ENCODE measurements at regions not wholly inside any gene's neighbourhood (a gene's known extent, or its start where the extent isn't known, plus 50 kb on each side); places are given as distances from the start of the nearest gene placed in this dataset.

DNA sequence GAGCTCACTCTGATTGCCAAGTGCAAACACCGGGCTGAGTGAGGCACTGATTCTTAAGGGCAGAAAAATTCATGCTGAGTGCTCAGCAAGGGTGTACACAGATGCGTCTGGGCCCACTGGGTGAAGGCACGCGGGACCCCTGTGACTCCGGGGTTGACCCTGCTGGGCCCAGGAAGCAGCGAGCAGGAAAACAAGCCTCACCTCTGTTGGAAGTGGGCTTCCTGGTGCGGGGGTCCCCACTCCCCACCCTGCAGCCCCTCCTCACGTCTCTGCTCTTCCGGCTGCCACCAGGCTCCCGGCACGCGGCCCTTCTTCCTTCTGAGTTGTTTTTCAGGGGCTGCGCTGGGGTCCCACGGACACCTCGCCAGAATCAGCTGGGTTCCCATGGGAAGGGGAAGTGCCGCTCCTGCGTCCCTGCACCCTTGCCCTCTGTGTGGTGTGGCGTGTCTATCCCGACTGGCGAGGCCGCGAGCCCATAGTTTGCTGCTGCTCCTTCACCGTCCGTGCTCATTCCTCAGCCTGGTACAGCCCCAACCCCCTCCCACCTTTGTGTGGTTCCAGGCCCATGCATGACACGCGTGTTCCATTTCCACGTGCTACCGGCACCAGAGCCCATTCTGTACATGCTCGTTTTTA is 80.6 kb upstream of the BHLHE23 start:
- no peak for DNase-seq (ENCODE audit: low read depth)

DNA sequence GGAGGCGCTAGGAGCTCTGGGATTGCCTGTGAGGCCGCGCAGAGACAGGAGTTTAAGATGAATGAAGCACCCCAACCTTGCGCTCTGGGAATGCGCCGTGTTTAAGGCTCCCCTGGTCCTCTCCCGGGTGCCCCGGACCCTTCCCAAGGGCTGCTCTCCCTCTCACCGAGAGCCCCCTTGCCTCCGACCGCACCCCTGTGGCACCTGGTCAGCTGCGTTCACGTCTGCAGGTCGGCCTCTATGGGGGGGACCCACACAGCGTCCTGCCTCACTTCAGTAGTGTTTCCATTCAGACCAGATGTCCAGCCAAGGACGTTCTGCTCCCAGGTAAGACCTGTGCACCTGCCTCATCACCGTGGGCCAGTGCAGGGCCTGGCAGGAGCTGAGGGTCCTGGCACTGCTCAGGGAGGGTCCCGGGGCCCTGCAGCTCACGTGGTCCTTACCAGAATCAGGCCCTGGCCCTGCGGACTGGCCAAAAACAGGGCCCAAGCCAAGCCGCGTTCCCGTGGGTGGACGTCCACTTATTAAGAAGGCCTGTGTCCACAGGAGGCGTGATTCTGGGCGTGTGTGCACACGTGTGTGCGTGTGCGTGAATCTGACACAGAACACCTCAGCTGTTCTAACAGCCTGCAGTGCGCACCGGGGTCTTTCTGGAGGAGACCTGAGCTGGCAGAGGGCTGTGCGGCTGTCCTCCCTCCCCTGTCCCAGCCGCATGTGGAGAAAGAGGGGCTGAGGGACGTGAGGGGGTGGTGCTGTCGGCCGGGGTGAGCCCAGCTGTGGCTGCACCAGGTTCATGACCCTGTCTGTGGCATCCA is 79.9 kb upstream of the BHLHE23 start:
- no peak for DNase-seq (ENCODE audit: low read depth)

DNA sequence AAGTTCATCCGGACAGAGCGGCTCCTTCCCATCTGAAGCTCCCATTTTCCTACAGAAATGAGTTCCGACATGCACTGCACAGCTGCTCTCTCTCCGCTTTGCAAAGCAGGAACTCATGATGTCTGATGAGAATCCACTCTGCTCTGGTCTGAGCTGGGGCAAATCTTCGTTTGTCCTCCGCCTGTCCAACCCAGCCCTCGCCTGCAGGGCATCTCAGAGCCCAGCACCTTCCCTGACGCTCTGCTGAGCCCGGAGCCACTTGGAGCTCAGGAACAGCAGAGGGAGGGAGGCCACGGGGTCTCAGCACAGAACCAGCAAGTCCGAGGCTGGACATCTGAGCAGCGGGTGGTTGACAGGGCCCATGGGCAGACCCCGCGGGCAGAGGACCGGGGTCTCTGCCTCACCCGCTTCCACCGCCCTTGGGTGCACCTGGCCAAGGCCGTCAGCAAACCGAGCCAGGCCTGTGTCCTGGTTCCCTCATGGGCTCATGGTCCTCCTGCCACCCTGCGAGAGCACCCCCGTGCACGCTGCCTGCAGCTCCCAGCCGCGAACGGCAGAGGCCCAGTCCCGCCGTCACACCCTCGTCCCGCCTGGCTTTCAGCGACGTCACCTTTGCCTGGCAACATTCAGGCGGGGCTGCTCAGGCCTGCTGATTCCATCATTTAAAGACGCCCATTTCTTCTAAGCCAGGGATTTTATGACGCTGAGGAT is 78.5 kb upstream of the BHLHE23 start:
- DNase-seq (ENCODE audit: low read depth) = no peak

DNA sequence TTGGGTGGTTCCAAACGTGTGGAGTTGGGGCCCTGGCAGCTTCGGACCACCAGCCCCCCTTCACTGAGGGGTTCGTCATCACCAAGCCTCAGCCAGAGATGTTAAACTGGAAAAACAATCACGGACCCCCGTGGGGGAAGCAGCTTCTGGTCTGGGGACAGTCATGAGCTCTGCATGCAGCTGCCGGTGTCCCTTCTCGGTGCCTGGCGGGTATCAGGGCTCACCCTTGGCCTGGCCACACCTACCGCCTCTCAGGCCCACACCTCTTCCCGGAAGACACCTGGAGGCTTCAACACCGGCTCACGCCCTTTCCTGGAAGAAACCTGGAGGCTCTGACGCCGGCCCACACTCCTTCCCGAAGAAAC is 77.8 kb upstream of the BHLHE23 start:
- no peak for DNase-seq (ENCODE audit: low read depth)

DNA sequence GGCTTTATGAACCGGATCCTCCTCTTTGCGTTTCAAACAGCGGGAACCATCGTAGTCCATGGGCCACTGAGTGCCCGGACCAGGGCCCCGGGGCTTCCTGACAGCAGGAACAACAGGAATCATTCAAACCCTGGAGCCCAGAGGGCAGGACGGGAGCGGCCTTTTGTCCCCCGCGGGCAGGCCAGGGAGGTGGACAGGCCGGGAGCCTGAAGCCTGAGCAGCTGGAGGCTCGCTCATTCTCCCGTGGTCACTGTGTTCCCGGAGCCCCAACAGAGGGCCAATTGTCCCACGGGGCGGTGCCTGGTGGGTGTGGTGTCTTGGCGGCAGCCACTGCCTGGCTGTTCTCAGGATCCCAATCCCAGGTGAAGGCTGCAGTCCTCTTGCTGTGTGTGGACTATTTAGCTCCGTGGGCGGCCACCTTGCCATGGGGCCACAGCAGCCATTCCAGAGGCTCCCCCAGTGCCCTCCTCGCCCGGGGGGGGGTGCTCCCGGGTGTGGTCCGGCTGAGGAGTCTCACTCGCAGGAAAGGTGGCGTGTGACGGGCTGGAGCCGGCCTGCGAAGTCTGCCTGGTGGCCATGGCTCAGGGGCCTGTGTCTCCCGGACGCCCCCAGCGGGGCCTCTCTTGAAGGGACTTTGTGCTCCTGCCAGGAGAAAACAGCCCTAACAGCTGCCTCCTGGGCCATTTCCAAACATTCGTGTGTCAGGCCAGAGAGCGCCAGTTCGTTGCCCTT is 77.2 kb upstream of the BHLHE23 start:
- no peak for DNase-seq (ENCODE audit: low read depth)

DNA sequence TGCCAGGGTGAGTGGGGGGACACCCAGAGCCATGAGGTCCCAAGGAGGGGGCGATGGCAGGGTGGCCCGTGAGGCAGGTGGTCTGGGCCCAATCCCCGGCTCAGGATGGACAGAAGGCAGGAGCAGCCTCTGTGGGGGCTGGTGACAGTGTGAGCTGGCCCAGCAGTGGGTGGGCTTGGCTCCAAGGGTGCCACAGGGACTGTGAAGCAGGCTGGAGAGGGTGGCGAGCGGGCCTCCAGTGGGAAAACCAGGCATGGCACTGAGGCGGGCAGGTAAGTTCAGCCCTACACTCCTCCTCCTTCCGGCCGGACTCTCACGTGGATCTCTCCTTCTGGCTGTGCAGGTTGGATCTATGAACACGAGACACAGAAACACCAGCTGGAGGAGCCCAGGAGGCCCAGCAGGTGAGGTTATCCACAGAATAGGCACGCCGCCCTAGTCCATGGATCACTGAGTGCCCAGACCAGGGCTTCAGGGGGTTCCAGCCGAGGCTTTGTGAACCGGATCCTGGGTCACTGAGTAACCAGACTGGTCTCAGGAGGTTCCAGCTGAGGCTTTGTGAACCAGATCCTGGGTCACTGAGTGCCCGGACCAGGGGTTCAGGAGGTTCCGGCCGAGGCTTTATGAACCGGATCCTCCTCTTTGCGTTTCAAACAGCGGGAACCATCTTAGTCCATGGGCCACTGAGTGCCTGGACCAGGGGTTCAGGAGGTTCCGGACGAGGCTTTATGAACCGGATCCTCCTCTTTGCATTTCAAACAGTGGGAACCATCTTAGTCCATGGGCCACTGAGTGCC is 76.4 kb upstream of the BHLHE23 start:
- no peak for DNase-seq (ENCODE audit: low read depth)

DNA sequence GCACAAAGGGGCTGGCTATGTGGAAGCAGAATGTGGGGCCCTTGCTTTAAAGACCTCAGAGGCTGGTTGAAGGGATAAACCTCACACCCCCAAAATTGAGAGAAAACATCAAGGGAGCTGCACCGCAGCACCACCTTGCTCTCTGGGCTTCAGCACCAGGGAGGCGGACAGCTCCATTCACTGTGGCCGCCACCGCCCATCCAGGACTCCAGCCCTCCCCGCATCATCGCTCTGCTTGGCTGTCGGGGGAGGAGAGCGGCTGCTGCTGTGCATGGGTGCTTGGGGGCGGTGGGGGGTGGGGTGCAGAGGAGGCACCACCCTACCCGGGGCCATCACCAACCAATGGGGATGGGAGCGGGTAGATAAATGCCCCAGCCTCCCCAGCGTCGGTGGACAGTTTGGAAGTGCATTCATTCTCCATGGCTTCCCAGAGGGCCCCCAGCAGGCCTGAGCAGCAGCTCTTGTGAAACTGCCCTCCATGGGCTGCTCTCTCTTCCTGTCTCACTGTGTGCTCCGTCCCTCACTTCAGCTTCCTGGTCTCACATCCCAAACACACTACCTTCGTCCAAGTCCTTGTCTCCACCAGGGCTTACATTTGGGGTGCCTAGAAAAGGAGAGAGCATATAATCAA is 75.7 kb upstream of the BHLHE23 start:
- DNase-seq (ENCODE audit: low read depth) = no peak

DNA sequence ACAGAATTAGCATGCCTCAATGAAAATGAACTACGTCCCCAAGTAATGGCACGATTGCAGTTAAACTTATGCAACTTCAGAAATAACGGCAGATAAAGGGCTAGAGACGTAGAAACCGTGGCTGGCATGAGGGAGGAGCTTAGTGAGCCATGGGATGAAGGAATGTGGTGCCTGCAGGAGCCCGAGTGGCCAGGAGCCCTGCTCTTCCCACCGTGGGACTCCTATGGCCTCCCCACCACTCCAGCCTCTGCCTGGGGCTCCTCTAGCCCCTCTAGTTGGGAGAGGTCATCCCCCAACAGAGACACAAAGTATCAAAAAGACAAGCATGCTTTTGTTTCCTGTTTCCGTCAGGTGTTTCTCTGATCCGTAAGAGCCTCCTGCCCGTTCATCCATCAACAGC is 75.1 kb upstream of the BHLHE23 start:
- DNase-seq (ENCODE audit: low read depth) = no peak

DNA sequence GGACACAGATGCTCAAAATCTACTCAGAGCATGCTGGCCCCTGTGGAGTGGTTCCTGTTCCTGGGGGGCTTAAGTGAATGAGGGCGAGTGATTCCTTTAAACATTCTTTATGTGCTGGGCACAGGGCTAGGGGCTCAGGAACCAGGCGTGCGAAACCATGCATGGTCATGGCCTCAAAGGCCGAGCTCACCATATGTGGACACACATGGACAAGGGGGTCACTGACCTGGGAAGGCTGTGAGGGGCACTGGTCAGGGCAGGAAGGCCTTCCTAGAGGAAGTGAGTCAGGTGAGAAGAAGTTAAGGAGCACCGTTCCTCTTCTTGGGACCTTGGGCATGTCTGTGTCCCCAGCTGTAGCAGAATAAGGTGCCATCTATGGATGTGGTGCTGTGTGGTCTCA is 74.6 kb upstream of the BHLHE23 start:
- DNase-seq (ENCODE audit: low read depth) = no peak

DNA sequence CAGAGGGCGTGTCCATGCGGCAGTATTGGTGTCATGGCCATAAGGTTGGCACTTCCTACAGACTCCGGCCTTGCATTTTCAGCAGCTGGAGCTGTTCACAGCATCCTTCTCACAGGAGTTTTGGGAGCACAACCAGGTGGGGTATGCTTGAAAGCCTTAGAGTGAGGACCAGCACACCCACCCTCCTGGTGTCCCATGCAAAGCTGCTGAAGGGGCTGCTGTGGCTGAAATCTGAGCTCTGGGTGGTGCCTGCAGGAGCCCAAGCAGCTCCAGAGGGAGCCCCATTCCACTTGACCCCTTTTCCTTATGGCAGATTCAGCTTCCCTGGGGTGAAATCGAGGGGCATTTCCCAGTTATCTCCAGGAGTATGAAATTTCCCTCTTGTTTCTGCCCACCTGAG is 74.0 kb upstream of the BHLHE23 start:
- DNase-seq (ENCODE audit: low read depth) = no peak

DNA sequence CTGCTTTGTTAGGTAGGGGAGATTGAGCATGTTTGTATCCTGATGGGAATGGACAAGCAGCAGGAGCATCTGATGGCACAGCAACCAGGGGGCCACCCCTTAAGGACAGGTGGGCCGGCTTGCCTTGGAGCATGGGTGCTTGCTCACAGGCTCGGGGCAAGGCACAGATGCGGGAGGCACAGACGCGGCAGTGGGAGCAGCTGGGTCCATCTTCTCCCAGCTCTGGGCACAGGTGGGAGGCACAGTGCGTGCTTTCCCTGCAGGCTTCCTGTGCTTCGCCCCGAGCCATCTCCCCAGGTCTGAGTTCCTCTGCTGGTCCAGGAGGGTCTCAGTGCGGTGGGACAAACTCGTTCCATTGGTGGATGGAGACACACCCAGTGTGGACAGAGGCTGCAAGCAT is 73.6 kb upstream of the BHLHE23 start:
- no peak for DNase-seq (ENCODE audit: low read depth)

DNA sequence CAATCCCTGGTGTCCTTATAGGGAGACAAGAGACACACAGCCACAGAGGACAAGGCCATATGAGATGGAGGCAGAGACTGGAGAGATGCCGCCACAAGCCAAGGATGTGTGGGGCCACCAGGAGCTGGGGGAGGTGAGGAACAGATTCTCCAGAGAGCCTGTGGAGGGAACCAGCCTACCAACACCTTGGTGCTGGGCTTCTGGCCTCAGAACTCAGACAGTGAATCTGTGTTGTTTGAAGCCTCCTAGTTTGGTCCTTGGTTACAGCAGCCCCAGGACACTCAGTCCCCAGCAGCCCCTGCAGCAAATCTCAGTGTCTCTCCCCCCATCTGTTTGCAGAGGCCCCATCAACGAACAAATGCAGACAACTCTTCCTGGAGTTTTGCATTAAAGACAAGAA is 73.2 kb upstream of the BHLHE23 start:
- DNase-seq (ENCODE audit: low read depth) = no peak

DNA sequence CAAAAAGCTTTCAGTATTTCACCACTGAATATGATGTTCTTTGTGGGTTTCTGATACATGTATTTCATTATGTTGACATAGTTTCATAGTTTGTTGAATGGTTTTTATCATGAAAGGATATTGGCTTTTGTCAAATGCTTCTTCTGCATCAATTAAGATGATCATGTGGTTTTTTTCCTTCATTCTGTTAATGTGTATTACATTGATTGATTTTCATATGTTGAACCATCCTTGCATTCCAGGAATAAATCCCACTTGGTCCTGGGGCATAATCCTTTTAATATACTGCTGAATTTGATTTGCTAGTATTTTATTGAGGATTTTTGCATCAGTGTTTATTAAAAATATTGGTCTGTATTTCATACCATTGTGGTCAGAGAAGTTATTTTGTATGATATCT is 70.9 kb upstream of the BHLHE23 start:
- DNase-seq (ENCODE audit: low read depth) = no peak

DNA sequence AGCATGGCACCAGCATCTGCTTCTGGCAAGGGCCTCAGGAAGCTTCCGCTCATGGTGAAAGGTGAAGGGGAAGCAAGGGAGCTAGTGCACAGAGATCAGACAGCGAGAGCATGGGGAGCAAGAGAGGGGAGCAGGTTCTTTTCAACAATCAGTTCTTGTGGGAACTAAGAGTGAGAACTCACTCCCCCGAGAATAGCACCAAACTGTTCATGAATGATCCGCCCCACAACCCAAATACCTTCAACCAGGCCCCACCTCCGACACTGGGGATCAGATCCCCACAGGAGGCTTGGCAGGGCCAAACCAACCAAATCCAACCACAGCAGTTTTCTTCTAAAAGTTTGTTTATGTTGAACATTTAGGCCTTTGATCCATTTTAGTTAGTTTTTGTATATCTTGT is 69.7 kb upstream of the BHLHE23 start:
- no peak for DNase-seq (ENCODE audit: low read depth)

DNA sequence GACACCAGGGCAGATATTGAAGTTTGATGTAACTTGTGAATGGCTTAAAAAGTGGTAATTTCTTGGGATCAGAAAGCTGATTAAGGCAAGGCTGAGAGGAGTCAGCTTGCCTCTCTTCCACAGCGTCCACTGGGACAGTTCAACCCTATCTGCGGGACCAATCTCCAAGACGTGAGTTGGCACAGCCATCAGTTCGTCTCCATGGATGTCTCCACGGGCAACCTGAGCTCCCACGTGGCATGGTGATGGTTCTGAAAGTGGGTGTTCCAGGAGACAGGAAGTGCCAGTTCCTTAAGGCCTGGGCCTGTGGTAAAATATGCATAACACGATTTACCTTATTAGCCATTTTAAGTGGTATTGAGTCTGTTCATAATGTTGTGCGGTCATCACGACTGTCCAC is 67.9 kb upstream of the BHLHE23 start:
- DNase-seq (ENCODE audit: low read depth) = no peak

DNA sequence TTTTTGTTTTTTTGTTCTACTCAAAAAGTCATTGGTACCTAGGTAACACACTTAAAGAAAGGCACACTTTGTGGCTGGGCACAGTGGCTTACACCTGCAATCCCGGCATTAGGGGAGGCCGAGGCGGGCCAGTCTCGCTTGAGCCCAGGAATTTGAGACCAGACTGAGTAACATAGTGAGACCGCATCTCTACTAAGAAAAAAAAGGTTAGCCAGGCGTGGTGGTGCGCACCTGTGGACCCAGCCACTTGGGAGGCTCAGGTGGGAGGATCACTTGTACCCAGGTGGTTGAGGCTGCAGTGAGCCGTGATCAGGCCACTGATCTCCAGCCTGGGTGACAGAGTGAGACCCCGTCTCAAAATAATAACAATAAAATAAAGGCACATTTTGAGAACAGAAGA is 67.4 kb upstream of the BHLHE23 start:
- no peak for DNase-seq (ENCODE audit: low read depth)

DNA sequence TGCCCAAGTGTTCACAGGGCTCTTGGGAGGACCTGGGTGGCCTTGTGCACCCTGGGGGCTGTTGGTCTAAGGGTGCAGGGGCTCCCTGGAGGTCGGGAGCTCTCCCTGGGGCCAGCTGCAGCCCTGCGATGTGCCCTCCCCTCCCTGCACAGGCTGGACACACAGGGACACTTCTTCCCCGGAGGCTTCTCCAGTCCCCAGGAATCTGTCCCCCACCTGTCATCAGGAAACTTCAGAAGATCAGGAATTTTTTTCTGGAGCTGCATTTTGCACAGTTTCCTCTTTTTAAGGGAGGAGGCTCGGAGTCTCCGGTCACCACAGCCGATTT is 66.9 kb upstream of the BHLHE23 start:
- DNase-seq (ENCODE audit: low read depth) = no peak

DNA sequence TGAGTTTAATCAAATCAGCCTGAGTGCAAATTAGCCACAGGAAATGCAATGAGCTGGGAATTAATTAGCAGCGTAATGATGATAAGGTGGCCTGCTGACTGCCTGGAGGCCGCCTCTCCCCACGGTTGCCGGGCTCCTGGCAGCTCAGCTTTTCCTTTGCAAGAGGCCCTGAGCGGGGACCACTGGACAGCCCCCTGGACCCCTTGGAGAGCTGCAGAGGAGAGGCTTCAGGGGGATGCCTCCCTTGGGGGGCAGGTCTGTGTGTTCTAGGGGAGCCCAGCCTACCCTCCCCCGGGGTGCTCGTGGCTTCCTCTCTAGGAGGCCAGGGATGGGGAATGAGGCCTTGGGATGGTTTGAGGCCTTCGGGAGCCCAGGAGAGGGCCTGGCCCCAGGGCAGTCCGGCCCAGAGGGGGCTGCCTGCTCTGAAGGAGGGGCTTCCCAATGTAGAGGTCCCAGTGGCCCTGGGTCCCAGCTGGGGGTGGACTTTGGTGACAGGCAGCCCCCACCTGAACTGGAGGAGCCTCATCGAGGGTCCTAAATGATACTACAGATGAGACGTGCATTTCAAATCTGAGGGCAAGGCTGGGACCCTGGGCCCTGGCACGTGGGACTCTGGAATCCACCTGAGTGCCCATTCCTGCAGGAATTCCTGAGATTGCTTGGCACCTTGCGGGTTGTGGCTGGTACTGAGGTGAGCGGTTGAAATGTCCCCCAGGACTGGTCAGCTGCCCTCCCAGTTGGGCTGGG is 66.4 kb upstream of the BHLHE23 start:
- DNase-seq (ENCODE audit: low read depth) = no peak

DNA sequence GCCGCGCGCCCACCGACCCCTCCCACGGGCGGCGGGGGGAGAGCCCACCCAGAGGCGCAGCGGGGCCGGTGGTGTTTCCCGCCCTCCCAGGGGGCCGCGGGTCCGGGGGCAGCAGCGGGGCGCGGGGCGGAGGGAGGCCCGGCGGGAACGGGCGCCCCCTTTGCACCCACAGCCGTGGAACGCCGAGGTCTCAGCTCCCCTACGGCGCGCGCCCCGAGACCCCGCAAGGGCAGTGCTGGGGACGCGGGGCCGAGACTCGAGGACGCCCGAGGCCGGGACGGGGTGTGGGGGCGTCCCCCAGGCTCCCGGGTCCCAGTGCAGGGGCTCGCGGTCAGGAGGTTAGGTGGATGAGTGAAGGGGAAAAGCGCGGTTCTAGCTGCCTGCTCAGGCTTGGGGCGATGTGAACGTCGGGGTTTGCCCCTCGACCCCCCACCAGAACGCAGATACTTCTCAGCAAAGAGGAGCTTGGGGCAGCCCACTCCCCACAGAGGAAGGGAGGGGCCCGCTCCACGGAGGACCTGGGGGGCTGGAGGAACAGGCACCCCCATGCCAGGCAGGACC is 65.5 kb upstream of the BHLHE23 start:
- no peak for DNase-seq (ENCODE audit: low read depth)

DNA sequence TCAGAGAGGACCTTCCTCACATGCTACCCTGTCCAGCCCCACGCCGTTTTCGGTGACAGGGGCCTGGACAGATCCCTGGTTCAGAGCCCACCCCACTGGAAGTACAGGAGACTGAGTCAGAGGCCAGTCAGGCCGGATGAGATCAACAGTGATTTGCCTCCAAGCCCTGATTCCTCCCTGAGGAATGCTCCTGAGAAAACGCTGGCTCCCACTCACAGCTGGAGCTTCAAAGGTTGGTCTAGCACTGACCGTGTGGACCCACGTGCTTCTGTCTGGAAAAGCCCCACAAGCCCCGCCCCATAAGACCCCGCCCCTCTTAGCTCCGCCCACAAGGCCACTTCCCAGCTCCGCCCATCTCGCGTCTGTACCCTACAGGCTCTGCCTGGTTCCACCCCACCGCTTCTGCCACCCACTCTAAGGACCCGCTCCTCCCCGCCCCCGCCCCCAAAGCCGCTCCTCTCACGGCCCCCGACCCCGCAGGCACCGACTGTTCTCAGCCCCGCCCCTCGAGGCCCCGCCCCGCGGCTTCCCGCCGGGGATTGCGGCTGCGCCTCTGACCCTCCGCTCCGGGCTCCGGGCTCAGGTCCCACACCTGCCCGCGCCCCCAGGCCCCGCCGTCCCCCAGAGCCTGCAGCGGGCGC is 64.9 kb upstream of the BHLHE23 start:
- no peak for DNase-seq (ENCODE audit: low read depth)

Measured in activated T-helper 1 cell treated with Interleukin-2 at 50 U/mL for 16 hours (primary cell).